SK-N-SH treated with all-trans-retinoic acid at 6 μM for 48 hours (cell line): ENCODE measurements at regions not wholly inside any gene's neighbourhood (a gene's known extent, or its start where the extent isn't known, plus 50 kb on each side); places are given as distances from the start of the nearest gene placed in this dataset.

Source experiments
- ATAC-seq: fragments of 200-7000 bp; cut with Tn5 transposase; 3 replicates; pipeline ENCODE4 v1.9.1; 2020; ENCODE audit warnings: mild to moderate bottlenecking, moderate library complexity
- ARNTL ChIP-seq: fragments of 450-650 bp; formaldehyde crosslinking; IDR thresholded peaks from 2 replicates; pipeline ENCODE4 v1.5.0; 2020; ENCODE audit warnings: low read depth, mild to moderate bottlenecking, moderate library complexity, borderline replicate concordance
- BACH2 ChIP-seq: fragments of 250-450 bp; sonication (Bioruptor Pico); IDR thresholded peaks from 2 replicates; pipeline ENCODE4 v1.9.0; 2021; ENCODE audit warnings: mild to moderate bottlenecking, borderline replicate concordance
- CREB5 ChIP-seq: fragments of 250-450 bp; sonication (Bioruptor Pico); IDR thresholded peaks from 2 replicates; pipeline ENCODE4 v1.5.1; 2020; ENCODE audit warnings: low read depth, mild to moderate bottlenecking, moderate library complexity
- CSDC2 ChIP-seq: fragments of 250-450 bp; sonication (Bioruptor Pico); IDR thresholded peaks from 2 replicates; pipeline ENCODE4 v1.5.0; 2020; ENCODE audit warnings: mild to moderate bottlenecking, moderate library complexity
- CSRNP3 ChIP-seq: fragments of 250-450 bp; sonication (Bioruptor Pico); IDR thresholded peaks from 2 replicates; pipeline ENCODE4 v1.5.1; 2021; ENCODE audit warnings: mild to moderate bottlenecking, moderate library complexity
- ESRRG ChIP-seq: fragments of 250-450 bp; sonication (Bioruptor Pico); IDR thresholded peaks from 2 replicates; pipeline ENCODE4 v1.6.1; 2021; ENCODE audit warnings: mild to moderate bottlenecking
- GLIS3 ChIP-seq: fragments of 250-450 bp; sonication (Bioruptor Pico); IDR thresholded peaks from 2 replicates; pipeline ENCODE4 v1.5.0; 2020; ENCODE audit warnings: mild to moderate bottlenecking, moderate library complexity
- ISL1 ChIP-seq: fragments of 250-450 bp; sonication (Bioruptor Pico); IDR thresholded peaks from 2 replicates; pipeline ENCODE4 v2.1.2; 2022; ENCODE audit warnings: mild to moderate bottlenecking, moderate library complexity
- OSR1 ChIP-seq: fragments of 250-450 bp; sonication (Bioruptor Pico); IDR thresholded peaks from 2 replicates; pipeline ENCODE4 v1.8.0; 2022; ENCODE audit warnings: moderate library complexity, mild to moderate bottlenecking, inconsistent platforms
- PATZ1 ChIP-seq: fragments of 250-450 bp; sonication (Bioruptor Pico); IDR thresholded peaks from 2 replicates; pipeline ENCODE4 v1.8.0; 2020; ENCODE audit warnings: mild to moderate bottlenecking, moderate library complexity, borderline replicate concordance
- POU6F1 ChIP-seq: fragments of 250-450 bp; sonication (Bioruptor Pico); IDR thresholded peaks from 2 replicates; pipeline ENCODE4 v1.8.0; 2021; ENCODE audit warnings: low read depth, mild to moderate bottlenecking, moderate library complexity, borderline replicate concordance
- RARB ChIP-seq: fragments of 250-450 bp; sonication (Bioruptor Pico); IDR thresholded peaks from 2 replicates; pipeline ENCODE4 v1.8.0; 2021; ENCODE audit warnings: mild to moderate bottlenecking, moderate library complexity
- TCF4 ChIP-seq: fragments of 250-450 bp; sonication (Bioruptor Pico); IDR thresholded peaks from 2 replicates; pipeline ENCODE4 v1.8.0; 2021; ENCODE audit warnings: mild to moderate bottlenecking, moderate library complexity, borderline replicate concordance
- TOX ChIP-seq: fragments of 250-450 bp; sonication (Bioruptor Pico); IDR thresholded peaks from 2 replicates; pipeline ENCODE4 v1.8.0; 2021; ENCODE audit warnings: mild to moderate bottlenecking, moderate library complexity, borderline replicate concordance
- TSHZ2 ChIP-seq: fragments of 250-450 bp; sonication (Bioruptor Pico); IDR thresholded peaks from 2 replicates; pipeline ENCODE4 v1.5.0; 2020; ENCODE audit warnings: mild to moderate bottlenecking, moderate library complexity
- ZC3H10 ChIP-seq: fragments of 250-450 bp; sonication (Bioruptor Pico); IDR thresholded peaks from 2 replicates; pipeline ENCODE4 v1.5.1; 2021; ENCODE audit warnings: mild to moderate bottlenecking, moderate library complexity
- ZFP3 ChIP-seq: fragments of 250-450 bp; sonication (Bioruptor Pico); IDR thresholded peaks from 2 replicates; pipeline ENCODE4 v1.5.0; 2020; ENCODE audit warnings: mild to moderate bottlenecking, moderate library complexity
- ZFP30 ChIP-seq: fragments of 450-650 bp; formaldehyde crosslinking; IDR thresholded peaks from 2 replicates; pipeline ENCODE4 v1.5.0; 2022; ENCODE audit warnings: mild to moderate bottlenecking, moderate library complexity
- ZNF70 ChIP-seq: fragments of 450-650 bp; formaldehyde crosslinking; IDR thresholded peaks from 2 replicates; pipeline ENCODE4 v1.5.0; 2020; ENCODE audit warnings: mild to moderate bottlenecking, moderate library complexity
- ZNF8 ChIP-seq: fragments of 450-650 bp; formaldehyde crosslinking; IDR thresholded peaks from 2 replicates; pipeline ENCODE4 v1.5.0; 2020; ENCODE audit warnings: mild to moderate bottlenecking, moderate library complexity

GRCh38 chr6:67593247-67593646, 1041.8 kb upstream of the ADGRB3 start:
- TF ChIP-seq CSRNP3 (CRISPR knock-in tag) (no peak), CSDC2 (CRISPR knock-in tag) (no peak), ZFP3 (CRISPR knock-in tag) (no peak), PATZ1 (CRISPR knock-in tag) (no peak), GLIS3 (no peak), RARB (CRISPR knock-in tag) (no peak), BACH2 (CRISPR knock-in tag) (no peak), ZNF8 (CRISPR knock-in tag) (no peak), ZNF70 (CRISPR knock-in tag) (no peak), OSR1 (CRISPR knock-in tag) (no peak), ZC3H10 (CRISPR knock-in tag) (no peak), ARNTL (CRISPR knock-in tag) (no peak), TOX (CRISPR knock-in tag) (no peak), TSHZ2 (no peak), CREB5 (no peak), ZFP30 (CRISPR knock-in tag) (no peak), POU6F1 (CRISPR knock-in tag) (no peak)
- no peak for ATAC-seq

- TF ChIP-seq ISL1 (CRISPR knock-in tag): no peak
- TF ChIP-seq ZFP30 (CRISPR knock-in tag): no peak
- no peak for TF ChIP-seq CSDC2 (CRISPR knock-in tag)
- TF ChIP-seq ZNF70 (CRISPR knock-in tag): no peak
- TF ChIP-seq ESRRG (CRISPR knock-in tag): no peak
- TF ChIP-seq RARB (CRISPR knock-in tag): no peak
- TF ChIP-seq PATZ1 (CRISPR knock-in tag): no peak
- no peak for TF ChIP-seq BACH2 (CRISPR knock-in tag)
- TF ChIP-seq TOX (CRISPR knock-in tag): no peak
- no peak for TF ChIP-seq ZFP3 (CRISPR knock-in tag)
- TF ChIP-seq, all 23 proteins: peak for 0
- no peak for ATAC-seq
Observed at GRCh38 chr6:67591910-67592309, 1043.2 kb upstream of the ADGRB3 start.

GRCh38 chr6:67567842-67568241, 1067.2 kb upstream of the ADGRB3 start:
- TF ChIP-seq TCF4 (CRISPR knock-in tag): no peak
- no peak for TF ChIP-seq GLIS3
- no peak for TF ChIP-seq CSDC2 (CRISPR knock-in tag)
- no peak for TF ChIP-seq ESRRG (CRISPR knock-in tag)
- no peak for TF ChIP-seq ZNF8 (CRISPR knock-in tag)
- no peak for TF ChIP-seq TSHZ2
- no peak for TF ChIP-seq RARB (CRISPR knock-in tag)
- TF ChIP-seq ISL1 (CRISPR knock-in tag): no peak
- TF ChIP-seq POU6F1 (CRISPR knock-in tag): no peak
- no peak for ATAC-seq
